GM18517 (cell line): ENCODE measurements at regions not wholly inside any gene's neighbourhood (a gene's known extent, or its start where the extent isn't known, plus 50 kb on each side); places are given as distances from the start of the nearest gene placed in this dataset.

Experiments used
- ATAC-seq: cut with Tn5 transposase; IDR thresholded peaks from one replicate; pipeline ENCODE4 v1.9.1; 2021; ENCODE audit warnings: mild to moderate bottlenecking, moderate library complexity; ENCODE audit not compliant: unreplicated experiment

DNA sequence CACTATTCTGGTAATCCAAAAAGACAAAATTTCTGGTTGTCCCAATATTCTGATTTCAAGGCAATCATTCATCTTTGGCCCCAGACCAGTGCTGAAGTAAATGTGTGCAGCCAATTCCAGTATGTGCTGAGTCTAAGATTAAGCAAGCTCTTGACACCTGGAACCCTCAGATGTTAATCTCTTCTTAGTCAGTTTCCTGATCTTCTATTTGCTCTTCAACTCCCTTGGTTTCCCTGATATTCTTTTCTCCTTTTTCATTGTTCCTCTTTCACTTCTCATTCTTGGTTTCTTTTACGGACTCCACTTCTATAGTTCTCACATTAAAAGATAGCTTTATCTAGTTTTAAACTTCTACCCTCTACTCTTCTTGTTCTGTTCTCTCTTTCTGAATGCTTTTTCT is 445.7 kb upstream of the FANCL start:
- no peak for ATAC-seq

DNA sequence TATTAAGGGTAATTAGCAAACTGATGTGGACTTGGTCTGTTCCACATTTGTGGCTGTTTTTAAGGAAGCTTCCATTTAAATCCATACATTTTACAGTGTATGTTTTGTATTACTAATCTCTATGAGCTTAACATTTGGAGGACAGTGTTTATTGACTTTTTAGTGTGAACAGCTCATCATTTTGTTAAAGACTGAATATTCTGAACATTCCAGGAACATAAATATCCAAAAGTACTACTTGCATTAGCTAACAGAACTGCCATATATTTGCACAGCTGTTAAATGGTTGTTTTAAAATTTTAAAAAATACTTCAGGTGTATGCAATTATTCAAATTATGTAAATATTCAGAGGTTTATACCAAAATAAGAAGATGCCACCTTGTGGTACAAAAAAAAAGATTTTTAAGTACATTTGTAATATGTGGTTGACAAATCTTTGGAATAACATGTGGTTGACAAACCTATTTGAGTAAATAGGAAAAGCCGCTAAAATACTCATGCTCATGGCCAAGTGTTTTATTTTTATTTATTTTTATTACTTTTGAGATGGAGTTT is 439.7 kb upstream of the FANCL start:
- ATAC-seq = no peak

GRCh38 chr2:58677748-58678147 is 436.6 kb upstream of the FANCL start:
- no peak for ATAC-seq

DNA sequence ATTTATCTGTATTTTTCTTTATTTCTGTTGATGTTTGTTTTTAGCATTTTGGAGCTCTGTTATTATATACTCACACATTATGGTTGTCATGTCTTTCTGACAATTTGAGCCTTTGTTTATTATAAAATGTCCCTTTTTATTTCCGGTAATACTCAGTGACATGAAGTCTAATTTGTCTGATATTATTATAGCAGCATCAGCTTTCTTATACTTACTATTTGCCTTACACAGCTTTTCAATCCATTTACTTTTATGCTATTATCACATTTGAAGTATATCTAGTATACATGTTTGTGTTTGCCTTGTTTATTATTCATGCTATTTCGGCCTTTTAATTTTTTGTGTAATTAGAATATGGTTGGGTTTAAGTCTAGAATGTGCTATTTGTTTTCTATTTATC is 430.6 kb upstream of the FANCL start:
- ATAC-seq = no peak

GRCh38 chr2:58669998-58670397 is 428.9 kb upstream of the FANCL start:
- ATAC-seq = no peak

GRCh38 chr2:58667137-58667774 is 426.1 kb upstream of the FANCL start:
- no peak for ATAC-seq

- ATAC-seq = no peak
These were observed 425.3 kb upstream of the FANCL start for GRCh38 chr2:58666323-58666970.

DNA sequence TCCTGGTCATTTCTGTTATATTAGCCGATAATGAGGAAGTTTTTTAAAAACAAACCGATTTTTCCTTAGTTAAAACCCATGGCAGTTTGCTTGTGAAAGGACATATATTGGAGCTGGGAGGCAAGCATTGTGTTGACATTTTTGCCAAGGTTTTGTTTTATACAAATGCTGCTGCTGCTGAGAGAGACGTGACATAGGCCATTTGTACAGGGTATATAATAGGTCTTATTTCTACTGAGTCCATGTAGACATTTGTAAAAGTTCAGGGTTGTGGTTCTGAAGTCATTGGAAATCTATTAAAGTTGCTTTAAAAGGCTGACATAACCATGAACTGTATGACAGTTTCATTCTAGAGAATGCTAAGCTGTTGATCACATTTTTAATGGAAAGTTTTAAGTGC is 424.0 kb upstream of the FANCL start:
- ATAC-seq = no peak

- ATAC-seq = no peak
These were observed 423.5 kb upstream of the FANCL start for GRCh38 chr2:58664523-58665151.

- ATAC-seq = no peak
These were observed 418.9 kb upstream of the FANCL start for GRCh38 chr2:58660046-58660445.

GRCh38 chr2:58655152-58655551 is 414.0 kb upstream of the FANCL start:
- no peak for ATAC-seq

DNA sequence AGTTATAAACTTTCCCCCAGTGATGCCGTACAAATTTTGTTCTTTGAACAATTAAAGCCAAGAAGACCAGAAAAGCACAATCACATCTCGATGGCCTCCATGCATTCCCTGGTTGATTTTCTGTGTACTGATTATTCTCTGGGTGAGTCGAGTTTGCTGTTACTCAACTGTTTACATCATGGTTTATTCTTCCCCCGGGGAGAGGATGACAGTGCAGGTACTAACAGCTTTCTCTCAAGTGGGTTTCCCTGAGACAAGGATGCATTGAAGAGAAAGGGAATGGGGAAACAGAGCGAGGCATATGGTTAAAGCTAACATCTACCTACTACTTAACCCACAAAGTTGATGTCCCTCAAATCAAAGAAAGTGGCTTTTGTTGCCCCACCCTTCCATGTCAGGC is 410.8 kb upstream of the FANCL start:
- no peak for ATAC-seq

GRCh38 chr2:58650781-58651180 is 409.7 kb upstream of the FANCL start:
- ATAC-seq = no peak

DNA sequence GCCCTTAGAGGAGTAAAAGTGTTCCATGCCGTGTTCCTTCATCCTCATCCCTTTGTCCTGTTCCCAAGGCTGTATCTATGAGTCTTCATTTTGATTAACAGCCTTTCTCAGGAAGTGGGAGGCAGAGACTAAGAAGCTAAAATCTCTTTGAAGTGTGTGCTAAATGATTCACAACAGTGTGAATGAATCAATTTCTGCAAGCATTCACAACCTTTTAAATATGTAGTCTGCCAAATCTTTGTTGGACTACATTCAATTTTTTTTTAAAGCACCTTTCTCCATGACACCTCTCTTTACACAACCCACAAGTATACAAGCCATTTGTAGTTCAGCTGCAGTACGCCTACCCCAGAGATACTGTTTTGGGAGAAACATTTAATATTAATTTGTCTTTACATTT is 408.6 kb upstream of the FANCL start:
- ATAC-seq = no peak

DNA sequence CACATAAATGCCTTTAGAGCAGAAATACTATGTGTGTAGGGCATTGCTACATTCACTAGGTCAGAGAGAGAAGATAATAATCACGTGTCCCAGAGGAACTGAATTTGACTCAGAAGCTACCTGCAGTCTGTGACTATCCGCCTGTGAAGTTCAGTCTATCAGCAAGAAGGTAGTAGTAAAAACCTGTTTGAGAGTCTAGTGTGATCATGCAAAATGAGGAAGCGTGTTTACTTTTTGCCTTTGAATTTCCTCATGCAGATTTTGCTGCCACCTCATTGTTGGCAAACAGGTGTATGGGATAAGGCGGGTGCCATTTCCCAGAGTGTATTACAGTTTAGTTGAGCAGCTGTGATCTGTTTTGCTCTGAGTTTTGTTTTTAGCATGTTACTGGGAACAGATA is 403.9 kb upstream of the FANCL start:
- ATAC-seq = no peak

DNA sequence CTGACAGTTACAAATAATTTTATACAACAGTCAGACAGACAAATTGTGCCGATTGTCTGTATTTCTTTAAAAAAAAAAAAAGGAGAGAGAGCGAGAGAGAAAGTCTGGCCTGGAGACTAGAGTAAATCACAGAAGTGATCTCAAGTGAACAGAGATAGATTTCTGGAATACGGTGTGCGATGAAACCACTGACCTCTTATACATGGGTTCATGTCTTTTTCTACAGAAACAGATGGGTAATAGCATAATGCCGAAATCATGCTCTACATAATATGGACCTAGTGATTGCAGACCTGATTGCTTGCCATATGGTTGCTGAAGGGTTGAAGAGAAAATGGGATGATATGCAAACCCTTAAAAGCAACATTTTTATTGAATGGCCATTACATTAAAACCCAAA is 403.3 kb upstream of the FANCL start:
- ATAC-seq = no peak

DNA sequence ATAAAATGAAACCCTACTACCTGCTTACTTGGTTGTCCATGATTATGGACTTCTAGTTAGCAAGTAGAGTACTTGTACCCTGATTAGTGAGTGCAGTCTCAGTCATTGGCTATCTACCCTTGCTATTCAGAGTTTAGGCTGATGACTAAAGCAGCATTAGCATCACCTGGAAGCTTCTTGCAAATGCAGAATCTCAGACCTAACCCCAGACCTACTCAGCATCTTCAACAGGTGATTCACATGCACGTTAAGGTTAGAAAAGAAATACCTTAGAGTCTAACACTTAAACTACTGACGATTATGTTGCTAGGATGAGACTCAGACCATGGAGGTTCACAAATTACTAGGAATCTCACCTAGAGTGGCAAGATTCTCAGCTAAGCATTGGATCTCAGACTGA is 399.9 kb upstream of the FANCL start:
- no peak for ATAC-seq

GRCh38 chr2:58640042-58640441 is 398.9 kb upstream of the FANCL start:
- ATAC-seq = no peak

DNA sequence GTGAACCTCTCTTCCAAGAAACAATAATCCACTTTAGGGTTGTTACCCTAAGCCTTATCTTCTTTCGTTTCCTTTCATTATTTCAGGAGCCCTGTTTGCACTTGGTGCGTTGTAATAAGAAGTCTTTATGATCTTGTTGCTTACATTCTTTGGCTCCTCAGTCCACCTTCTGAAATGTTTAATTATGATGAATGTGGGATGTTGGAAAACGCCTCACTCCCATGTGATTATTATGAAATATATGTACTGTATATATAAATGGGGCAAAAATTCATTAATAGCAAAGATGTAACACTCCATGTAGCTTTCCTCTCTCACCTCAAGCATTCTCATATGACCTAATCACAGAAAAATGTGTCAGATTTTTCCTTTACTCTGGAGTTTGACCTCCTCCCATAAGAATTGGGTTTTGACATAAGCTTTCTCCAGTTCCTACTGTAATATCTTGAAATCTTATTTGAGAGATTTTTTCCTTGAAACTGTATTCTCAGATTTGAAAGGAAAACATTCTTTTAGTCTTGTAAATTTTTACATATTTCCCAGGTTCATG is 397.2 kb upstream of the FANCL start:
- ATAC-seq = no peak

DNA sequence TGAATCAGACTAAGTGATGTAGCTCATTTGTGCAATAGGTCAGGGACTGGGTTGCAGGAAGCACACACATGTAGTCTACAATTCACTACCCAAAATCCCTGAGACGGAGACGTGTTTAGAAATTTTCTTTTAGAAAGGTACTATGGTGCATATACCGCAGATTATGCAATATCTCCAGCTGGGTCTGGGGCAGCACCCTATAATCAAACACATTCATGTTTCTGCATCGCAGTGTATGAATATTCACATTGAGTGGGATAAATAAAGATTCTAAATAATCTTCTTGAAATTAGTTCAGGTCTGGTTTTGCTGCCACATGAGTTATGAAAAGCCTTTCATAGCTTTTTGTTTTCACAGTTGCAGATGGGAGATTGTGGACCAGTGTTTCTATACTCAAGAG is 395.7 kb upstream of the FANCL start:
- ATAC-seq = no peak

- no peak for ATAC-seq
These were observed 394.8 kb upstream of the FANCL start for GRCh38 chr2:58635801-58636375.
